ENCODE measurements at regions not wholly inside any gene's neighbourhood (a gene's known extent, or its start where the extent isn't known, plus 50 kb on each side); places are given as distances from the start of the nearest gene placed in this dataset.

- DNase-seq (ENCODE audit: low read depth in 2 of 2): no peak
Measured at GRCh38 chrX:110852180-110852579, 56.6 kb upstream of the CHRDL1 start.

GRCh38 chrX:110851780-110852179 lies 56.2 kb upstream of the CHRDL1 start:
- no peak for DNase-seq (ENCODE audit: low read depth in 2 of 2)

- peak; percentile 13 to 14 for DNase-seq (ENCODE audit: low read depth in 2 of 2)
Measured at GRCh38 chrX:110847334-110847733, 51.7 kb upstream of the CHRDL1 start.

- DNase-seq (ENCODE audit: low read depth in 2 of 2): no peak
Measured at GRCh38 chrX:110846071-110846470, 50.5 kb upstream of the CHRDL1 start.
